Neural progenitor cell (in vitro differentiated cells): ENCODE measurements at regions not wholly inside any gene's neighbourhood (a gene's known extent, or its start where the extent isn't known, plus 50 kb on each side); places are given as distances from the start of the nearest gene placed in this dataset.
A peak's percentile ranks its signal among the peaks of the same experiment; 100 is the strongest.

Experiments used
- DNase-seq: peaks from one replicate; pipeline ENCODE4 v3.0.0-alpha.2; 2016; ENCODE audit warnings: low spot score
- H2AFZ ChIP-seq: fragments of 200-600 bp; sonication (generic); replicated peaks from 2 replicates; pipeline ENCODE4 v1.6.1; 2016; ENCODE audit warnings: antibody characterized with exemption
- H3F3A ChIP-seq: fragments of 200-600 bp; sonication (generic); 2 replicates; pipeline ENCODE4 v1.6.1; 2016; ENCODE audit warnings: antibody characterized with exemption, low read depth
- H3K27ac ChIP-seq: fragments of 200-600 bp; sonication (generic); 2 replicates; pipeline ENCODE4 v1.5.1; 2016; ENCODE audit warnings: mild to moderate bottlenecking
- H3K27me3 ChIP-seq: fragments of 200-600 bp; sonication (generic); 2 replicates; pipeline ENCODE4 v1.6.1; 2016; ENCODE audit warnings: mild to moderate bottlenecking, moderate library complexity
- H3K36me3 ChIP-seq: fragments of 200-600 bp; sonication (generic); 2 replicates; pipeline ENCODE4 v1.5.1; 2016
- H3K4me1 ChIP-seq: fragments of 200-600 bp; sonication (generic); 2 replicates; pipeline ENCODE4 v1.6.1; 2016; ENCODE audit warnings: mixed run types
- H3K4me2 ChIP-seq: fragments of 200-600 bp; sonication (generic); 2 replicates; pipeline ENCODE4 v1.6.1; 2016
- H3K4me3 ChIP-seq: fragments of 200-600 bp; sonication (generic); 2 replicates; pipeline ENCODE4 v1.5.1; 2016
- H3K79me2 ChIP-seq: fragments of 200-600 bp; sonication (generic); 2 replicates; pipeline ENCODE4 v1.6.1; 2016; ENCODE audit warnings: low read depth
- H3K9ac ChIP-seq: fragments of 200-600 bp; sonication (generic); 2 replicates; pipeline ENCODE4 v1.6.1; 2016
- H3K9me3 ChIP-seq: fragments of 200-600 bp; sonication (generic); 2 replicates; pipeline ENCODE4 v1.5.1; 2016; ENCODE audit warnings: low read depth
- H4K20me1 ChIP-seq: fragments of 200-600 bp; sonication (generic); 2 replicates; pipeline ENCODE4 v1.6.1; 2016; ENCODE audit warnings: low read depth
- H3K27ac Mint-ChIP-seq: 3 replicates; pipeline ENCODE4 v1.8.0; 2021; ENCODE audit warnings: mixed read lengths
- H3K27me3 Mint-ChIP-seq: 2 replicates; pipeline ENCODE4 v1.8.0; 2022; ENCODE audit warnings: low read depth, mild to moderate bottlenecking, inconsistent platforms, moderate library complexity, mixed read lengths; ENCODE audit not compliant: insufficient read depth
- H3K36me3 Mint-ChIP-seq: 3 replicates; pipeline ENCODE4 v1.8.0; 2021; ENCODE audit warnings: mixed read lengths
- H3K4me1 Mint-ChIP-seq: 3 replicates; pipeline ENCODE4 v1.8.0; 2021; ENCODE audit warnings: mixed read lengths
- H3K4me3 Mint-ChIP-seq: 3 replicates; pipeline ENCODE4 v1.8.0; 2021; ENCODE audit warnings: mild to moderate bottlenecking, moderate library complexity, mixed read lengths
- H3K9me3 Mint-ChIP-seq: 3 replicates; pipeline ENCODE4 v1.8.0; 2020; ENCODE audit warnings: mixed read lengths
- CTCF ChIP-seq: fragments of 200-600 bp; sonication (generic); IDR thresholded peaks from 2 replicates; pipeline ENCODE4 v1.5.1; 2017; ENCODE audit warnings: antibody characterized with exemption, mild to moderate bottlenecking
- EZH2 ChIP-seq: fragments of 200-600 bp; sonication (generic); IDR thresholded peaks from 2 replicates; pipeline ENCODE4 v1.6.1; 2017; ENCODE audit warnings: antibody characterized with exemption, mild to moderate bottlenecking, moderate library complexity
- EZH2phosphoT487 ChIP-seq: fragments of 200-600 bp; sonication (generic); IDR thresholded peaks from 2 replicates; pipeline ENCODE4 v1.6.1; 2017; ENCODE audit warnings: antibody characterized with exemption

- no peaks in the 10 kb centered on the region for H3K36me3 Mint-ChIP-seq
- TF ChIP-seq CTCF: no peak
- no peak for TF ChIP-seq EZH2
- no peak for TF ChIP-seq EZH2phosphoT487
- H3K9me3 ChIP-seq: no peaks in the 10 kb centered on the region
- H3K4me2 ChIP-seq: no peak overlapping the region
- peaks cover 17% of the 10 kb centered on the region for H3K27me3 Mint-ChIP-seq
- no peak for DNase-seq
- no peaks in the 10 kb centered on the region for H3K79me2 ChIP-seq
- no peak overlapping the region for H3K4me3 ChIP-seq
- H3K36me3 ChIP-seq: no peaks in the 10 kb centered on the region
- peaks cover 12% of the 10 kb centered on the region for H3F3A ChIP-seq
- no peak overlapping the region for H3K27ac Mint-ChIP-seq
- no peaks in the 10 kb centered on the region for H4K20me1 ChIP-seq
- H3K4me3 Mint-ChIP-seq: no peak overlapping the region
- no peaks in the 10 kb centered on the region for H3K27me3 ChIP-seq
- peaks cover 42% of the 10 kb centered on the region for H3K4me1 ChIP-seq
- no peak overlapping the region for H2AFZ ChIP-seq
- H3K9me3 Mint-ChIP-seq: peaks cover 2% of the 10 kb centered on the region
- H3K4me1 Mint-ChIP-seq: peaks cover 43% of the 10 kb centered on the region
- H3K27ac ChIP-seq: no peak overlapping the region
- no peak overlapping the region for H3K9ac ChIP-seq
Observed at GRCh38 chr15:61534986-61535385, 305.9 kb upstream of the RORA start.

- no peaks in the 10 kb centered on the region for H3K36me3 Mint-ChIP-seq
- H3K27ac Mint-ChIP-seq: no peak overlapping the region
- no peaks in the 10 kb centered on the region for H3K27me3 ChIP-seq
- peak; percentile 39 for DNase-seq
- no peaks in the 10 kb centered on the region for H3K9me3 ChIP-seq
- H2AFZ ChIP-seq: no peak overlapping the region
- H3K4me3 ChIP-seq: no peak overlapping the region
- peaks cover 29% of the 10 kb centered on the region for H3K4me1 Mint-ChIP-seq
- no peaks in the 10 kb centered on the region for H4K20me1 ChIP-seq
- peaks cover 12% of the 10 kb centered on the region for H3K27me3 Mint-ChIP-seq
- H3K9me3 Mint-ChIP-seq: no peaks in the 10 kb centered on the region
- peak; percentile 42 for TF ChIP-seq CTCF
- TF ChIP-seq EZH2phosphoT487: no peak
- no peak for TF ChIP-seq EZH2
- no peak overlapping the region for H3K9ac ChIP-seq
- H3K4me2 ChIP-seq: no peak overlapping the region
- no peaks in the 10 kb centered on the region for H3K79me2 ChIP-seq
- no peak overlapping the region for H3K4me3 Mint-ChIP-seq
- H3K27ac ChIP-seq: no peak overlapping the region
- no peaks in the 10 kb centered on the region for H3K36me3 ChIP-seq
- peaks cover 15% of the 10 kb centered on the region for H3F3A ChIP-seq
- peaks cover 28% of the 10 kb centered on the region for H3K4me1 ChIP-seq
Observed at GRCh38 chr15:61530769-61531168, 301.7 kb upstream of the RORA start.

GRCh38 chr15:61528581-61528910 lies 299.4 kb upstream of the RORA start:
- peak overlapping the region; percentile 46 for H3K4me2 ChIP-seq
- H3K27me3 Mint-ChIP-seq: peaks cover 14% of the 10 kb centered on the region
- peak overlapping the region; percentile 71 for H2AFZ ChIP-seq
- no peak overlapping the region for H3K9ac ChIP-seq
- no peak overlapping the region for H3K27ac Mint-ChIP-seq
- no peak overlapping the region for H3K4me3 ChIP-seq
- H3F3A ChIP-seq: peaks cover 15% of the 10 kb centered on the region
- no peaks in the 10 kb centered on the region for H3K79me2 ChIP-seq
- no peaks in the 10 kb centered on the region for H3K9me3 Mint-ChIP-seq
- no peak overlapping the region for H3K4me3 Mint-ChIP-seq
- no peaks in the 10 kb centered on the region for H3K27me3 ChIP-seq
- no peak overlapping the region for H3K27ac ChIP-seq
- H3K36me3 Mint-ChIP-seq: no peaks in the 10 kb centered on the region
- no peaks in the 10 kb centered on the region for H3K36me3 ChIP-seq
- no peaks in the 10 kb centered on the region for H4K20me1 ChIP-seq
- H3K9me3 ChIP-seq: no peaks in the 10 kb centered on the region
- no peak for TF ChIP-seq CTCF
- DNase-seq: no peak
- peaks cover 24% of the 10 kb centered on the region for H3K4me1 ChIP-seq
- peaks cover 22% of the 10 kb centered on the region for H3K4me1 Mint-ChIP-seq
